ENCODE measurements at regions not wholly inside any gene's neighbourhood (a gene's known extent, or its start where the extent isn't known, plus 50 kb on each side); places are given as distances from the start of the nearest gene placed in this dataset.
"Not testable (repeated sequence)": the region's sequence is repeated elsewhere in the genome, so short reads cannot be mapped to it uniquely, and the experiment has no call there.

GRCh38 chr6:86017236-86017635, 374.6 kb upstream of the SYNCRIP start:
- H3K9me3 Mint-ChIP-seq = peaks cover 4% of the 10 kb centered on the region
- no peak overlapping the region for H3K4me3 Mint-ChIP-seq
- H3K27ac Mint-ChIP-seq = no peak overlapping the region
- TF ChIP-seq, protein P1, sequence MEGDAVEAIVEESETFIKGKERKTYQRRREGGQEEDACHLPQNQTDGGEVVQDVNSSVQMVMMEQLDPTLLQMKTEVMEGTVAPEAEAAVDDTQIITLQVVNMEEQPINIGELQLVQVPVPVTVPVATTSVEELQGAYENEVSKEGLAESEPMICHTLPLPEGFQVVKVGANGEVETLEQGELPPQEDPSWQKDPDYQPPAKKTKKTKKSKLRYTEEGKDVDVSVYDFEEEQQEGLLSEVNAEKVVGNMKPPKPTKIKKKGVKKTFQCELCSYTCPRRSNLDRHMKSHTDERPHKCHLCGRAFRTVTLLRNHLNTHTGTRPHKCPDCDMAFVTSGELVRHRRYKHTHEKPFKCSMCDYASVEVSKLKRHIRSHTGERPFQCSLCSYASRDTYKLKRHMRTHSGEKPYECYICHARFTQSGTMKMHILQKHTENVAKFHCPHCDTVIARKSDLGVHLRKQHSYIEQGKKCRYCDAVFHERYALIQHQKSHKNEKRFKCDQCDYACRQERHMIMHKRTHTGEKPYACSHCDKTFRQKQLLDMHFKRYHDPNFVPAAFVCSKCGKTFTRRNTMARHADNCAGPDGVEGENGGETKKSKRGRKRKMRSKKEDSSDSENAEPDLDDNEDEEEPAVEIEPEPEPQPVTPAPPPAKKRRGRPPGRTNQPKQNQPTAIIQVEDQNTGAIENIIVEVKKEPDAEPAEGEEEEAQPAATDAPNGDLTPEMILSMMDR (IDR thresholded peaks at IDR 0.05) = no peak
- no peak for DNase-seq
- H3K27me3 Mint-ChIP-seq (ENCODE audit: low read depth, poor library complexity) = peaks cover 3% of the 10 kb centered on the region
- peaks cover 5% of the 10 kb centered on the region for H3K4me1 Mint-ChIP-seq
- no peaks in the 10 kb centered on the region for H3K36me3 Mint-ChIP-seq (ENCODE audit: low read depth)

DNA sequence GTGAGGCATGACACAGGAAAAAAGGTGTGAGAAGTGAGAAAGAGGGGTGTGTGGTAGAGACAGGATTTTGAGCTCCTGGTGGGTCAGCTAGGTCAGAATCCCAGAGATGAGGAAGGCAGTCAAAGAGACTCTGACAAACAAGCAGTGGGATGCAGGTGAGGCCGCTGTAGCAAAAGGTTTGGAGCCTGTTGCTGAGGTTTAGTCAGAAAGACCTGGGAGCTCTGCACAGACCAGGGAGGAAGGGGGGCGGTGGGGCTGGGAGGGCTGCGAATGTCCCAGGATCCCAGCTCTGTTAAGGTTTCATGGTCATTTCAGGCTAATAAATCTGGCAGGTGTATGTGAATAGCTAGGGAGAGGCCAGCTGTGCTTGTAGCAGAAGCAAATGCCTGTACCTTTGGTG, 373.9 kb upstream of the SYNCRIP start:
- peaks cover 4% of the 10 kb centered on the region for H3K9me3 Mint-ChIP-seq
- DNase-seq = no peak
- TF ChIP-seq, protein P1 (IDR thresholded peaks at IDR 0.05) = no peak
- H3K27me3 Mint-ChIP-seq (ENCODE audit: low read depth, poor library complexity) = peaks cover 3% of the 10 kb centered on the region
- no peak overlapping the region for H3K4me3 Mint-ChIP-seq
- H3K36me3 Mint-ChIP-seq (ENCODE audit: low read depth) = no peaks in the 10 kb centered on the region
- H3K4me1 Mint-ChIP-seq = peaks cover 5% of the 10 kb centered on the region
- H3K27ac Mint-ChIP-seq = no peak overlapping the region

DNA sequence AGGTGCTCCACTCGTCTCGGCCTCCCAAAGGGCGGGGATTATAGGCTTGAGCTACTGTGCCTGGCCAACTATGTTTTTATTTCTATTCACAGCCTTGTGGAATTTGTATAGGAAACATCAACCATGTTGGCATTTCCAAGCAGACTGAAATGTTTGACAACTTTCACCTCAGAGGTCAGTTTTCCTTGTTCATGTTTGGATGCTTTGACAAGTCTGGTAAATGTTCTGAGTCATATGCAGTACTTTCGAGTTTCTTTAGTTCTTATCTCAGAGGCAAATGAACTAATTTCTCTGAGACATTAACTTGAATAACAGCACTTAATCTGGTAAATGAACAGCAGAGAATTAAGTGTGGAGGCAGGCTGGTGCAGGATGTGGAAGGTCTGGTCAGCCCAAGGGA, 373.4 kb upstream of the SYNCRIP start:
- no peak for DNase-seq
- H3K4me3 Mint-ChIP-seq = no peak overlapping the region
- TF ChIP-seq, protein P1 (IDR thresholded peaks at IDR 0.05) = no peak
- H3K9me3 Mint-ChIP-seq = peaks cover 4% of the 10 kb centered on the region
- H3K27ac Mint-ChIP-seq = no peak overlapping the region
- peaks cover 5% of the 10 kb centered on the region for H3K4me1 Mint-ChIP-seq
- no peaks in the 10 kb centered on the region for H3K36me3 Mint-ChIP-seq (ENCODE audit: low read depth)
- H3K27me3 Mint-ChIP-seq (ENCODE audit: low read depth, poor library complexity) = peaks cover 3% of the 10 kb centered on the region

DNA sequence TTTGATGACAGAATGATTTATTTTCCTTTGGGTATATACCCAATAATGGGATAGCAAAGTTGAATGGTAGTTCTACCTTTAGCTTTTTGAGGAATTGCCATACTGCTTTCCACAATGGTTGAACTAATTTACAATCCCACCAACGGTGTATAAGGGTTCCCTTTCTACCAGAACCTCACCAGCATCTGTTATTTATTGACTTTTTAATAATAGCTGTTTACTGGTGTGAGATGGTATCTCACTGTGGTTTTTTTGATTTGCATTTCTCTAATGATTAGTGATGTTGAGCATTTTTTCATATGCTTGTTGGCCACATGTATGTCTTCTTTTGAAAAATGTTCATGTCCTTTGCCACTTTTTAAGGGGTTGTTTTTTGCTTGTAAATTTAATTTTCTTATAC, 370.3 kb upstream of the SYNCRIP start:
- H3K36me3 Mint-ChIP-seq (ENCODE audit: low read depth); DNase-seq; H3K27ac Mint-ChIP-seq; H3K27me3 Mint-ChIP-seq (ENCODE audit: low read depth, poor library complexity); H3K4me1 Mint-ChIP-seq; H3K4me3 Mint-ChIP-seq; H3K9me3 Mint-ChIP-seq: not testable (repeated sequence)

DNA sequence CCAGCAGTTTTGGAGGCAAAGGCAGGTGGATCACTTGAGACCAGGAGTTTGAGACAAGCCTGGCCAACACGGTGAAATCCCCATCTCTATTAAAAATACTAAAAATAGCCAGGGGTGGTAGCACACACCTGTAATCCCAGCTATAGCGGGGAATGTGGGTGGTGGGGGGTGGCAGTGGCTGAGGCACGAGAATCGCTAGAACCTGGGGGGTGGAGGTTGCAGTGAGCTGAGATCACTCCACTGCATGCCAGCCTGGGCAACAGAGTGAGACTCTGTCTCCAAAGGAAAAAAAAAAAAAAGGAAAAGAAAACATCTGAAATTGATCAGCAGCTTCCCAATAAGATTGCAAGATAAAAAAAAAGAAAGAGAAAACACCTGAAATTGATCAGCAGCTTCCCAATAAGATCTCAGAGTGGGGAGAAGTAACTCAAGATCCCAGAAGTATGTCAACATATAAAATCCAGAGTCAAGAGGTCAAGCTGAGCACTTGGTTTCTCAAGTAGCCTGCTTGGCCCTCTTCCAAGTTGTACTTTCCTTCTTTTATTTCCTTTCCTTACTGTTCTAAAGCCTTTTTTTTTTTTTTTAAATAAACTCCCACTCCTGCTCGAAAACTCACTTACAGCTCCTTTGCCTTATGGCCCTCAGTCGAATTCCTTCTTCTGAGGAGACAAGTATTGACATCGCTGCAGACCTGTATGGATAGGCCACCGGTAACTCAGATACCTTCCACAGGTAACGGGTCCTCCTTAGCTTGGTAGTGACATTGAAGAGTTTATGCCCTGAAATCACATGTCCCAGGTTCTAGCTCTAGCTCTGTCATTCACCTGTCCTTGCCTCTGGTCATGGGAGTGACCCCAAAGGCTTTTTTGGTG, 368.5 kb upstream of the SYNCRIP start:
- Mint-ChIP-seq H3K4me3 (no peak overlapping the region), H3K27ac (no peak overlapping the region), H3K4me1 (peaks cover under 1% of the 10 kb centered on the region), H3K36me3 (ENCODE audit: low read depth) (no peaks in the 10 kb centered on the region), H3K9me3 (peaks cover 7% of the 10 kb centered on the region), H3K27me3 (ENCODE audit: low read depth, poor library complexity) (peaks cover 2% of the 10 kb centered on the region)
- DNase-seq = no peak
- TF ChIP-seq, protein P1 (IDR thresholded peaks at IDR 0.05) = no peak

GRCh38 chr6:85997206-85997605, 354.5 kb upstream of the SYNCRIP start:
- no peaks in the 10 kb centered on the region for H3K36me3 Mint-ChIP-seq (ENCODE audit: low read depth)
- H3K4me3 Mint-ChIP-seq = no peak overlapping the region
- TF ChIP-seq, protein P1 (IDR thresholded peaks at IDR 0.05) = no peak
- DNase-seq = no peak
- no peaks in the 10 kb centered on the region for H3K4me1 Mint-ChIP-seq
- H3K9me3 Mint-ChIP-seq = peaks cover 4% of the 10 kb centered on the region
- H3K27me3 Mint-ChIP-seq (ENCODE audit: low read depth, poor library complexity) = no peaks in the 10 kb centered on the region
- no peak overlapping the region for H3K27ac Mint-ChIP-seq
